GM23248 (cell line): ENCODE measurements at regions not wholly inside any gene's neighbourhood (a gene's known extent, or its start where the extent isn't known, plus 50 kb on each side); places are given as distances from the start of the nearest gene placed in this dataset.
"Not testable (repeated sequence)": the region's sequence is repeated elsewhere in the genome, so short reads cannot be mapped to it uniquely, and the experiment has no call there.

Source experiments
- DNase-seq: peaks from one replicate; pipeline ENCODE4 v3.0.0-alpha.2; 2015
- H2AFZ ChIP-seq: fragments of 200-600 bp; sonication (generic); 2 replicates; pipeline ENCODE4 v1.6.1; 2016; ENCODE audit warnings: antibody characterized with exemption
- H3F3A ChIP-seq: fragments of 200-600 bp; sonication (generic); 2 replicates; pipeline ENCODE4 v1.6.1; 2016; ENCODE audit warnings: mild to moderate bottlenecking, antibody characterized with exemption, mixed run types; ENCODE audit not compliant: insufficient read depth
- H3K27ac ChIP-seq: fragments of 200-600 bp; sonication (generic); 2 replicates; pipeline ENCODE4 v1.5.1; 2016; ENCODE audit warnings: mild to moderate bottlenecking
- H3K27me3 ChIP-seq: fragments of 200-600 bp; sonication (generic); replicated peaks from 2 replicates; pipeline ENCODE4 v1.6.1; 2016; ENCODE audit warnings: mild to moderate bottlenecking; ENCODE audit not compliant: insufficient read depth
- H3K36me3 ChIP-seq: fragments of 200-600 bp; sonication (generic); 2 replicates; pipeline ENCODE4 v1.6.1; 2016; ENCODE audit warnings: low read depth, mild to moderate bottlenecking
- H3K4me1 ChIP-seq: fragments of 200-600 bp; sonication (generic); 2 replicates; pipeline ENCODE4 v1.6.1; 2016; ENCODE audit warnings: mild to moderate bottlenecking; ENCODE audit not compliant: insufficient read depth
- H3K4me2 ChIP-seq: fragments of 200-600 bp; sonication (generic); one replicate; pipeline ENCODE4 v1.6.1; 2016; ENCODE audit warnings: mild to moderate bottlenecking; ENCODE audit not compliant: unreplicated experiment
- H3K4me3 ChIP-seq: fragments of 200-600 bp; sonication (generic); 2 replicates; pipeline ENCODE4 v1.5.1; 2016; ENCODE audit warnings: mild to moderate bottlenecking
- H3K79me2 ChIP-seq: fragments of 200-600 bp; sonication (generic); 2 replicates; pipeline ENCODE4 v1.6.1; 2016; ENCODE audit warnings: mild to moderate bottlenecking; ENCODE audit not compliant: insufficient read depth
- H3K9ac ChIP-seq: fragments of 200-600 bp; sonication (generic); 2 replicates; pipeline ENCODE4 v1.6.1; 2016; ENCODE audit warnings: mild to moderate bottlenecking
- H3K9me2 ChIP-seq: fragments of 200-600 bp; sonication (generic); 2 replicates; pipeline ENCODE4 v1.6.1; 2016; ENCODE audit warnings: mixed run types, mild to moderate bottlenecking, moderate library complexity; ENCODE audit not compliant: insufficient read depth
- H3K9me3 ChIP-seq: fragments of 200-600 bp; sonication (generic); one replicate; pipeline ENCODE4 v1.6.1; 2017; ENCODE audit warnings: low read depth
- H4K20me1 ChIP-seq: fragments of 200-600 bp; sonication (generic); 2 replicates; pipeline ENCODE4 v1.6.0; 2016; ENCODE audit not compliant: insufficient read depth
- EZH2 ChIP-seq: fragments of 200-600 bp; sonication (generic); IDR thresholded peaks from 2 replicates; pipeline ENCODE4 v1.6.1; 2018; ENCODE audit warnings: antibody characterized with exemption, mild to moderate bottlenecking; ENCODE audit not compliant: insufficient read depth, poor library complexity, severe bottlenecking
- EZH2phosphoT487 ChIP-seq: fragments of 200-600 bp; sonication (generic); IDR thresholded peaks from 2 replicates; pipeline ENCODE4 v1.6.1; 2018; ENCODE audit warnings: antibody characterized with exemption, moderate library complexity, mild to moderate bottlenecking, low read depth; ENCODE audit not compliant: insufficient read depth
- WGBS, 2 experiments: methylation state at CpG; one replicate each; pipeline ENCODE4 v1.1.6; 2015 to 2017; ENCODE audit warnings: low lambda C conversion rate in 2 of 2, low coverage in 1 of 2; ENCODE audit errors: missing lambda C conversion rate in 2 of 2; 5-methylcytosine and 5-hydroxymethylcytosine counted together
- in situ Hi-C: fragments of 300-500 bp; cut with MboI; formaldehyde crosslinking; loops from 2 replicates; pipeline ENCODE4 v1.15.0; 2020

- Histone ChIP-seq H3K27ac (no peak overlapping the region), H3K36me3 (no peaks in the 10 kb centered on the region), H3F3A (no peaks in the 10 kb centered on the region), H4K20me1 (no peaks in the 10 kb centered on the region), H3K4me1 (no peaks in the 10 kb centered on the region), H3K4me3 (no peak overlapping the region), H3K4me2 (no peak overlapping the region), H3K79me2 (no peaks in the 10 kb centered on the region), H2AFZ (no peak overlapping the region), H3K9me2 (no peaks in the 10 kb centered on the region), H3K9me3 (no peaks in the 10 kb centered on the region), H3K27me3 (no peaks in the 10 kb centered on the region), H3K9ac (no peak overlapping the region)
- TF ChIP-seq EZH2 (no peak), EZH2phosphoT487 (no peak)
- 46 to 55% methylated on average over 2 of the region's 2 CpGs for WGBS, 2 experiments
- in situ Hi-C loops: no loop called here
- no peak for DNase-seq
Measured at GRCh38 chrX:28170713-28171112, 189.5 kb upstream of the DCAF8L1 start.

- no peaks in the 10 kb centered on the region for H3K9me2 ChIP-seq
- no peak overlapping the region for H3K27ac ChIP-seq
- H3K9me3 ChIP-seq: no peaks in the 10 kb centered on the region
- H3K79me2 ChIP-seq: no peaks in the 10 kb centered on the region
- in situ Hi-C loops: no loop called here
- no peak for DNase-seq
- H3K9ac ChIP-seq: no peak overlapping the region
- no peaks in the 10 kb centered on the region for H3K27me3 ChIP-seq
- H3F3A ChIP-seq: no peaks in the 10 kb centered on the region
- no peaks in the 10 kb centered on the region for H4K20me1 ChIP-seq
- WGBS, 2 experiments: 25% methylated on average over 7 to 9 of the region's 9 CpGs
- no peak overlapping the region for H3K4me2 ChIP-seq
- H3K36me3 ChIP-seq: no peaks in the 10 kb centered on the region
- H2AFZ ChIP-seq: no peak overlapping the region
- no peaks in the 10 kb centered on the region for H3K4me1 ChIP-seq
- no peak for TF ChIP-seq EZH2phosphoT487
- H3K4me3 ChIP-seq: no peak overlapping the region
Measured at GRCh38 chrX:28158019-28158777, 176.9 kb upstream of the DCAF8L1 start.

GRCh38 chrX:28152263-28152662 is 171.0 kb upstream of the DCAF8L1 start:
- H3K4me1 ChIP-seq, H3K9ac ChIP-seq, H3K27ac ChIP-seq, H4K20me1 ChIP-seq, H3K27me3 ChIP-seq, H3K79me2 ChIP-seq, H3K4me3 ChIP-seq, H3F3A ChIP-seq, H3K36me3 ChIP-seq, DNase-seq, in situ Hi-C loops, H3K9me3 ChIP-seq, H2AFZ ChIP-seq, H3K4me2 ChIP-seq, H3K9me2 ChIP-seq: not testable (repeated sequence)
- 41% methylated on average over 8 of the region's 9 CpGs; no CpG with 5 or more reads in 1 of the 2 experiments for WGBS, 2 experiments

GRCh38 chrX:28135378-28136047 is 154.3 kb upstream of the DCAF8L1 start:
- H3K4me3 ChIP-seq: no peak overlapping the region
- TF ChIP-seq EZH2 (no peak), EZH2phosphoT487 (no peak)
- H3K4me2 ChIP-seq: no peak overlapping the region
- no peaks in the 10 kb centered on the region for H3F3A ChIP-seq
- H3K27me3 ChIP-seq: no peaks in the 10 kb centered on the region
- no peak for DNase-seq
- no peaks in the 10 kb centered on the region for H3K9me2 ChIP-seq
- no peaks in the 10 kb centered on the region for H4K20me1 ChIP-seq
- H2AFZ ChIP-seq: no peak overlapping the region
- no peaks in the 10 kb centered on the region for H3K4me1 ChIP-seq
- H3K9ac ChIP-seq: no peak overlapping the region
- H3K79me2 ChIP-seq: no peaks in the 10 kb centered on the region
- no peaks in the 10 kb centered on the region for H3K36me3 ChIP-seq
- WGBS, 2 experiments: 36 to 39% methylated on average over 6 of the region's 6 CpGs
- in situ Hi-C loops: no loop called here
- H3K9me3 ChIP-seq: no peaks in the 10 kb centered on the region
- H3K27ac ChIP-seq: no peak overlapping the region

GRCh38 chrX:28133763-28134162 is 152.5 kb upstream of the DCAF8L1 start:
- no peak overlapping the region for H3K9ac ChIP-seq
- no peaks in the 10 kb centered on the region for H3K36me3 ChIP-seq
- 44 to 47% methylated on average over 4 of the region's 4 CpGs for WGBS, 2 experiments
- H2AFZ ChIP-seq: no peak overlapping the region
- in situ Hi-C loops: no loop called here
- H3K4me1 ChIP-seq: no peaks in the 10 kb centered on the region
- H3K79me2 ChIP-seq: no peaks in the 10 kb centered on the region
- DNase-seq: no peak
- TF ChIP-seq EZH2phosphoT487: no peak
- no peak for TF ChIP-seq EZH2
- no peak overlapping the region for H3K27ac ChIP-seq
- no peaks in the 10 kb centered on the region for H3K27me3 ChIP-seq
- H3K9me3 ChIP-seq: no peaks in the 10 kb centered on the region
- no peaks in the 10 kb centered on the region for H3K9me2 ChIP-seq
- H3K4me2 ChIP-seq: no peak overlapping the region
- H4K20me1 ChIP-seq: no peaks in the 10 kb centered on the region
- H3F3A ChIP-seq: no peaks in the 10 kb centered on the region
- H3K4me3 ChIP-seq: no peak overlapping the region
